H9 (cell line): ENCODE measurements at regions not wholly inside any gene's neighbourhood (a gene's known extent, or its start where the extent isn't known, plus 50 kb on each side); places are given as distances from the start of the nearest gene placed in this dataset.

ENCODE experiments used
- DNase-seq: peaks from one replicate; pipeline ENCODE4 v3.0.0-alpha.2; 2017
- H2AFZ ChIP-seq: one replicate; pipeline ENCODE4 v1.6.1; 2013; ENCODE audit warnings: mild to moderate bottlenecking, low read length, control low read depth, moderate library complexity
- H2AK5ac ChIP-seq: 2 replicates; pipeline ENCODE4 v1.6.1; 2013; ENCODE audit warnings: low read length, control low read depth, mixed read lengths; ENCODE audit not compliant: insufficient read length
- H2BK120ac ChIP-seq: one replicate; pipeline ENCODE4 v1.6.1; 2013; ENCODE audit warnings: low read depth, mild to moderate bottlenecking, low read length, control low read depth, inconsistent platforms; ENCODE audit not compliant: poor library complexity, severe bottlenecking
- H2BK12ac ChIP-seq: 2 replicates; pipeline ENCODE4 v1.6.1; 2013; ENCODE audit warnings: low read length, control low read depth, mixed read lengths, low read depth; ENCODE audit not compliant: insufficient read length
- H2BK15ac ChIP-seq: 2 replicates; pipeline ENCODE4 v1.6.1; 2013; ENCODE audit warnings: low read depth, low read length, control low read depth
- H2BK20ac ChIP-seq: one replicate; pipeline ENCODE4 v1.6.1; 2013; ENCODE audit warnings: low read depth, mild to moderate bottlenecking, low read length, control low read depth, inconsistent platforms; ENCODE audit not compliant: poor library complexity, severe bottlenecking
- H2BK5ac ChIP-seq: 2 replicates; pipeline ENCODE4 v1.6.1; 2013; ENCODE audit warnings: low read length, control low read depth, mixed read lengths; ENCODE audit not compliant: insufficient read length
- H3K14ac ChIP-seq: 2 replicates; pipeline ENCODE4 v1.6.1; 2013; ENCODE audit warnings: low read length, control low read depth; ENCODE audit not compliant: insufficient read depth
- H3K18ac ChIP-seq: 2 replicates; pipeline ENCODE4 v1.6.1; 2013; ENCODE audit warnings: low read depth, mild to moderate bottlenecking, mixed read lengths, low read length, control low read depth; ENCODE audit not compliant: insufficient read length
- H3K23ac ChIP-seq: 2 replicates; pipeline ENCODE4 v1.6.1; 2013; ENCODE audit warnings: low read length, control low read depth, mixed read lengths, low read depth; ENCODE audit not compliant: insufficient read length
- H3K23me2 ChIP-seq: 2 replicates; pipeline ENCODE4 v1.6.1; 2013; ENCODE audit warnings: low read depth, mild to moderate bottlenecking, mixed read lengths, low read length, control low read depth; ENCODE audit not compliant: insufficient read length, poor library complexity, severe bottlenecking
- H3K27ac ChIP-seq: 2 replicates; pipeline ENCODE4 v1.5.1; 2013; ENCODE audit warnings: low read length, control low read depth, mixed read lengths, low read depth; ENCODE audit not compliant: insufficient read length
- H3K27me3 ChIP-seq: 2 replicates; pipeline ENCODE4 v1.6.1; 2013; ENCODE audit warnings: low read length, control low read depth, inconsistent platforms; ENCODE audit not compliant: insufficient read depth
- H3K4ac ChIP-seq: 2 replicates; pipeline ENCODE4 v1.6.1; 2013; ENCODE audit warnings: low read depth, mild to moderate bottlenecking, control low read depth, inconsistent platforms, low read length, moderate library complexity
- H3K4me1 ChIP-seq: 2 replicates; pipeline ENCODE4 v1.6.1; 2013; ENCODE audit warnings: low read length, control low read depth, inconsistent platforms; ENCODE audit not compliant: insufficient read depth
- H3K4me2 ChIP-seq: 2 replicates; pipeline ENCODE4 v1.6.1; 2013; ENCODE audit warnings: low read length, control low read depth, mixed read lengths; ENCODE audit not compliant: insufficient read length, insufficient read depth
- H3K56ac ChIP-seq: 2 replicates; pipeline ENCODE4 v1.6.1; 2013; ENCODE audit warnings: low read depth, mild to moderate bottlenecking, mixed read lengths, low read length, control low read depth; ENCODE audit not compliant: insufficient read length
- H3K79me1 ChIP-seq: 2 replicates; pipeline ENCODE4 v1.6.1; 2013; ENCODE audit warnings: low read depth, mild to moderate bottlenecking, moderate library complexity, low read length, control low read depth, inconsistent platforms; ENCODE audit not compliant: insufficient read depth, poor library complexity, severe bottlenecking
- H3K79me2 ChIP-seq: 2 replicates; pipeline ENCODE4 v1.6.1; 2013; ENCODE audit warnings: low read length, control low read depth, inconsistent platforms; ENCODE audit not compliant: insufficient read depth
- H3K9ac ChIP-seq: 2 replicates; pipeline ENCODE4 v1.6.1; 2013; ENCODE audit warnings: low read length, control low read depth, mixed read lengths; ENCODE audit not compliant: insufficient read length; ENCODE audit errors: extremely low read depth
- H3K9me3 ChIP-seq: one replicate; pipeline ENCODE4 v1.6.1; 2013; ENCODE audit warnings: low read depth, low read length, inconsistent platforms; ENCODE audit not compliant: control insufficient read depth
- H3T11ph ChIP-seq: one replicate; pipeline ENCODE4 v1.6.1; 2013; ENCODE audit warnings: mild to moderate bottlenecking, low read length, control low read depth, inconsistent platforms
- H4K20me1 ChIP-seq: one replicate; pipeline ENCODE4 v1.6.1; 2013; ENCODE audit not compliant: control insufficient read depth, insufficient read length, insufficient read depth
- H4K5ac ChIP-seq: 2 replicates; pipeline ENCODE4 v1.6.1; 2013; ENCODE audit warnings: low read depth, mild to moderate bottlenecking, mixed read lengths, low read length, control low read depth; ENCODE audit not compliant: insufficient read length
- H4K8ac ChIP-seq: replicated peaks from 2 replicates; pipeline ENCODE4 v1.6.1; 2013; ENCODE audit warnings: low read length, control low read depth, mixed read lengths, low read depth; ENCODE audit not compliant: insufficient read length
- H4K91ac ChIP-seq: 2 replicates; pipeline ENCODE4 v1.6.1; 2013; ENCODE audit warnings: low read depth, mild to moderate bottlenecking, moderate library complexity, mixed read lengths, low read length, control low read depth; ENCODE audit not compliant: insufficient read length
- H3K27ac Mint-ChIP-seq, 3 experiments: 2 replicates in 2 of 3; 3 replicates in 1 of 3; pipeline ENCODE4 v1.8.0; 2020 to 2021; ENCODE audit warnings: mixed read lengths in 3 of 3, mild to moderate bottlenecking in 1 of 3, moderate library complexity in 1 of 3
- H3K27me3 Mint-ChIP-seq: 2 replicates; pipeline ENCODE4 v1.8.0; 2021; ENCODE audit warnings: low read depth, mild to moderate bottlenecking, moderate library complexity, mixed read lengths
- H3K36me3 Mint-ChIP-seq, 3 experiments: 2 replicates in 2 of 3; 3 replicates in 1 of 3; pipeline ENCODE4 v1.8.0; 2020 to 2021; ENCODE audit warnings: low read depth in 3 of 3, mixed read lengths in 3 of 3; ENCODE audit not compliant: insufficient read depth in 1 of 3
- H3K4me1 Mint-ChIP-seq, 2 experiments: 2 replicates each; pipeline ENCODE4 v1.8.0; 2020; ENCODE audit warnings: mixed read lengths in 2 of 2
- H3K4me3 Mint-ChIP-seq, 2 experiments: 2 replicates in 1 of 2; 3 replicates in 1 of 2; pipeline ENCODE4 v1.8.0; 2020 to 2021; ENCODE audit warnings: mild to moderate bottlenecking in 2 of 2, mixed read lengths in 2 of 2, moderate library complexity in 1 of 2
- H3K9me3 Mint-ChIP-seq, 2 experiments: 2 replicates in 1 of 2; 3 replicates in 1 of 2; pipeline ENCODE4 v1.8.0; 2020; ENCODE audit warnings: mild to moderate bottlenecking in 2 of 2, mixed read lengths in 2 of 2, moderate library complexity in 1 of 2
- CTCF ChIP-seq: fragments of 200-600 bp; sonication (generic); conservative IDR thresholded peaks from 3 replicates; pipeline ENCODE4 v1.8.0; 2021; ENCODE audit warnings: antibody characterized with exemption, mild to moderate bottlenecking
- WGBS: extraction: QIAGEN DNeasy Blood & Tissue Kit; methylation state at CpG from one replicate; pipeline ENCODE4 v1.1.7; 2013; ENCODE audit warnings: missing lambda C conversion rate, low lambda C conversion rate, mixed read lengths; ENCODE audit not compliant: insufficient read length; ENCODE audit errors: extremely low coverage; 5-methylcytosine and 5-hydroxymethylcytosine counted together

GRCh38 chr11:28457481-28458065 lies 349.4 kb downstream of the METTL15 start:
- Histone ChIP-seq H4K20me1 (no peaks in the 10 kb centered on the region), H3K79me2 (no peaks in the 10 kb centered on the region), H2AK5ac (no peak overlapping the region), H3K23ac (no peak overlapping the region), H3K27me3 (no peaks in the 10 kb centered on the region), H3K27ac (no peak overlapping the region), H4K5ac (no peak overlapping the region), H3K4me1 (no peaks in the 10 kb centered on the region), H3K4me2 (no peak overlapping the region), H2BK5ac (no peak overlapping the region), H2BK12ac (no peak overlapping the region), H2AFZ (no peak overlapping the region), H2BK20ac (no peak overlapping the region), H3K9me3 (no peaks in the 10 kb centered on the region), H3K18ac (no peak overlapping the region), H3K9ac (no peak overlapping the region), H3K56ac (no peak overlapping the region), H4K8ac (no peak overlapping the region), H3K79me1 (no peaks in the 10 kb centered on the region), H3K4ac (no peak overlapping the region), H2BK120ac (no peak overlapping the region), H2BK15ac (no peak overlapping the region), H3T11ph (no peak overlapping the region), H3K14ac (no peak overlapping the region), H3K23me2 (no peaks in the 10 kb centered on the region), H4K91ac (no peak overlapping the region)
- no peak overlapping the region for H3K4me3 Mint-ChIP-seq
- no peak for TF ChIP-seq CTCF
- H3K27me3 Mint-ChIP-seq, result no peaks in the 10 kb centered on the region
- no CpG with 5 or more reads among the region's 5 CpGs for WGBS
- H3K9me3 Mint-ChIP-seq, result no peaks in the 10 kb centered on the region
- H3K36me3 Mint-ChIP-seq, result no peaks in the 10 kb centered on the region
- no peak for DNase-seq
- no peak overlapping the region for H3K27ac Mint-ChIP-seq
- H3K4me1 Mint-ChIP-seq, result no peaks in the 10 kb centered on the region
